Activated CD4-positive, alpha-beta memory T cell treated with anti-CD3 and anti-CD28 coated beads for 36 hours (primary cell): ENCODE measurements at regions not wholly inside any gene's neighbourhood (a gene's known extent, or its start where the extent isn't known, plus 50 kb on each side); places are given as distances from the start of the nearest gene placed in this dataset.

Experiments
- CTCF ChIA-PET: fragments of 350-600 bp; sonication (Branson Sonifier 250); formaldehyde crosslinking; loops from one replicate; lab custom pipeline; 2021; ENCODE audit warnings: antibody characterized with exemption, inconsistent platforms; lab: Charles Lee
- POLR2A ChIA-PET: fragments of 350-600 bp; sonication (Branson Sonifier 250); formaldehyde crosslinking; loops from one replicate; lab custom pipeline; 2021; ENCODE audit warnings: antibody characterized with exemption; lab: Charles Lee
- DNase-seq: peaks from one replicate; pipeline ENCODE4 v3.0.0-alpha.2; 2020
- H3K27ac Mint-ChIP-seq: one replicate; pipeline ENCODE4 v1.8.0; 2021; ENCODE audit warnings: mixed read lengths
- H3K27me3 Mint-ChIP-seq: one replicate; pipeline ENCODE4 v1.8.0; 2021; ENCODE audit warnings: mixed read lengths
- H3K36me3 Mint-ChIP-seq: one replicate; pipeline ENCODE4 v1.8.0; 2021; ENCODE audit warnings: mixed read lengths
- H3K4me1 Mint-ChIP-seq: one replicate; pipeline ENCODE4 v1.8.0; 2021; ENCODE audit warnings: low read depth, mixed read lengths
- H3K4me3 Mint-ChIP-seq: one replicate; pipeline ENCODE4 v1.8.0; 2021; ENCODE audit warnings: mild to moderate bottlenecking, mixed read lengths
- H3K9me3 Mint-ChIP-seq: one replicate; pipeline ENCODE4 v1.8.0; 2021; ENCODE audit warnings: mixed read lengths
- intact Hi-C: fragments of 100-400 bp; cut with micrococcal nuclease; formaldehyde crosslinking; loops from one replicate; pipeline ENCODE4 v1.15.1; 2023

GRCh38 chr12:69129017-69129416 is 110.4 kb upstream of the CPSF6 start:
- Mint-ChIP-seq H3K4me3 (no peak overlapping the region), H3K27ac (no peak overlapping the region), H3K36me3 (no peaks in the 10 kb centered on the region), H3K27me3 (peaks cover 2% of the 10 kb centered on the region), H3K9me3 (no peaks in the 10 kb centered on the region), H3K4me1 (no peaks in the 10 kb centered on the region)
- intact Hi-C loops: no loop called here
- ChIA-PET CTCF (no interaction called here), POLR2A (no interaction called here)
- DNase-seq: no peak

GRCh38 chr12:69129564-69129963 is 109.8 kb upstream of the CPSF6 start:
- H3K4me3 Mint-ChIP-seq: no peak overlapping the region
- CTCF ChIA-PET: no interaction called here
- no peaks in the 10 kb centered on the region for H3K36me3 Mint-ChIP-seq
- peaks cover 4% of the 10 kb centered on the region for H3K27me3 Mint-ChIP-seq
- H3K4me1 Mint-ChIP-seq: no peaks in the 10 kb centered on the region
- DNase-seq: no peak
- H3K27ac Mint-ChIP-seq: no peak overlapping the region
- POLR2A ChIA-PET: no interaction called here
- intact Hi-C loops: no loop called here
- H3K9me3 Mint-ChIP-seq: no peaks in the 10 kb centered on the region

- Mint-ChIP-seq H3K9me3 (no peaks in the 10 kb centered on the region), H3K36me3 (no peaks in the 10 kb centered on the region), H3K4me3 (no peak overlapping the region), H3K27me3 (peaks cover 4% of the 10 kb centered on the region), H3K27ac (no peak overlapping the region), H3K4me1 (no peaks in the 10 kb centered on the region)
- no peak for DNase-seq
- intact Hi-C loops: no loop called here
- POLR2A ChIA-PET: no interaction called here
- CTCF ChIA-PET: no interaction called here
Observed at GRCh38 chr12:69130064-69130463, 109.3 kb upstream of the CPSF6 start.

- Mint-ChIP-seq H3K4me1 (no peaks in the 10 kb centered on the region), H3K27me3 (peaks cover 4% of the 10 kb centered on the region), H3K9me3 (no peaks in the 10 kb centered on the region), H3K27ac (no peak overlapping the region), H3K4me3 (no peak overlapping the region), H3K36me3 (no peaks in the 10 kb centered on the region)
- ChIA-PET CTCF (no interaction called here), POLR2A (no interaction called here)
- intact Hi-C loops: no loop called here
- no peak for DNase-seq
Observed at GRCh38 chr12:69131077-69131476, 108.3 kb upstream of the CPSF6 start.

- H3K4me1 Mint-ChIP-seq: no peaks in the 10 kb centered on the region
- peaks cover 26% of the 10 kb centered on the region for H3K9me3 Mint-ChIP-seq
- POLR2A ChIA-PET: no interaction called here
- H3K27me3 Mint-ChIP-seq: peaks cover 21% of the 10 kb centered on the region
- intact Hi-C loops: no loop called here
- no peak overlapping the region for H3K27ac Mint-ChIP-seq
- H3K36me3 Mint-ChIP-seq: peaks cover 13% of the 10 kb centered on the region
- DNase-seq: no peak
- H3K4me3 Mint-ChIP-seq: no peak overlapping the region
- CTCF ChIA-PET: no interaction called here
Observed at GRCh38 chr12:69136931-69137613, 102.3 kb upstream of the CPSF6 start.

- DNase-seq: no peak
- Mint-ChIP-seq H3K9me3 (peaks cover 26% of the 10 kb centered on the region), H3K27ac (no peak overlapping the region), H3K4me3 (no peak overlapping the region), H3K4me1 (no peaks in the 10 kb centered on the region), H3K36me3 (peaks cover 13% of the 10 kb centered on the region), H3K27me3 (peaks cover 18% of the 10 kb centered on the region)
- POLR2A ChIA-PET: no interaction called here
- intact Hi-C loops: no loop called here
- CTCF ChIA-PET: no interaction called here
Observed at GRCh38 chr12:69141074-69141473, 98.3 kb upstream of the CPSF6 start.

- no peak overlapping the region for H3K27ac Mint-ChIP-seq
- no peaks in the 10 kb centered on the region for H3K9me3 Mint-ChIP-seq
- intact Hi-C loops: no loop called here
- POLR2A ChIA-PET: no interaction called here
- H3K36me3 Mint-ChIP-seq: no peaks in the 10 kb centered on the region
- H3K4me1 Mint-ChIP-seq: peaks cover 4% of the 10 kb centered on the region
- H3K27me3 Mint-ChIP-seq: no peaks in the 10 kb centered on the region
- CTCF ChIA-PET: interaction anchor here (1.7 kb wide), 1 partner anchor 105 kb away, joined by 3 read pairs; no protein-coding TSS in a partner anchor
- no peak overlapping the region for H3K4me3 Mint-ChIP-seq
- DNase-seq: no peak
Observed at GRCh38 chr12:69149270-69149669, 90.1 kb upstream of the CPSF6 start.

- intact Hi-C loops: loop anchor here (10.0 kb wide), 1 partner anchor 285 kb away; no protein-coding TSS in a partner anchor
Observed at GRCh38 chr12:69150083-69150795, 89.1 kb upstream of the CPSF6 start.

GRCh38 chr12:69150796-69151127 is 88.6 kb upstream of the CPSF6 start:
- H3K4me3 Mint-ChIP-seq: no peak overlapping the region
- intact Hi-C loops: loop anchor here (10.0 kb wide), 1 partner anchor 286 kb away; no protein-coding TSS in a partner anchor
- no peak for DNase-seq
- H3K36me3 Mint-ChIP-seq: no peaks in the 10 kb centered on the region
- no peak overlapping the region for H3K27ac Mint-ChIP-seq
- POLR2A ChIA-PET: no interaction called here
- peaks cover 14% of the 10 kb centered on the region for H3K4me1 Mint-ChIP-seq
- no peaks in the 10 kb centered on the region for H3K27me3 Mint-ChIP-seq
- CTCF ChIA-PET: no interaction called here
- H3K9me3 Mint-ChIP-seq: no peaks in the 10 kb centered on the region

More at GRCh38 chr12:69150083-69150795, 89.1 kb upstream of the CPSF6 start:
- Mint-ChIP-seq H3K9me3 (no peaks in the 10 kb centered on the region), H3K4me3 (no peak overlapping the region), H3K36me3 (no peaks in the 10 kb centered on the region), H3K4me1 (peaks cover 14% of the 10 kb centered on the region), H3K27ac (no peak overlapping the region), H3K27me3 (no peaks in the 10 kb centered on the region)
- ChIA-PET CTCF (interaction anchor here (0.8 kb wide), 1 partner anchor 104 kb away, joined by 4 read pairs; no protein-coding TSS in a partner anchor), POLR2A (no interaction called here)
- DNase-seq: no peak

GRCh38 chr12:69151254-69151764 is 88.1 kb upstream of the CPSF6 start:
- CTCF ChIA-PET: interaction anchor here (0.8 kb wide), 1 partner anchor 103 kb away, joined by 4 read pairs; no protein-coding TSS in a partner anchor
- Mint-ChIP-seq H3K9me3 (no peaks in the 10 kb centered on the region), H3K4me1 (peaks cover 15% of the 10 kb centered on the region), H3K27me3 (no peaks in the 10 kb centered on the region), H3K27ac (no peak overlapping the region), H3K4me3 (no peak overlapping the region), H3K36me3 (no peaks in the 10 kb centered on the region)
- POLR2A ChIA-PET: no interaction called here
- intact Hi-C loops: loop anchor here (10.0 kb wide), 1 partner anchor 287 kb away; no protein-coding TSS in a partner anchor
- DNase-seq: no peak

- Mint-ChIP-seq H3K4me3 (no peak overlapping the region), H3K27ac (no peak overlapping the region), H3K9me3 (no peaks in the 10 kb centered on the region), H3K36me3 (no peaks in the 10 kb centered on the region), H3K4me1 (peaks cover 22% of the 10 kb centered on the region), H3K27me3 (no peaks in the 10 kb centered on the region)
- ChIA-PET CTCF (interaction anchor here (0.7 to 8.8 kb wide), 20 partner anchors 10 to 484 kb away, joined by 3 to 178 read pairs (median 3); partner anchors contain the start of gene CCT2), POLR2A (no interaction called here)
- intact Hi-C loops: loop anchor here (1.0 to 10.0 kb wide), 5 partner anchors 97 to 483 kb away; no protein-coding TSS in a partner anchor
- DNase-seq: peak; percentile 85
Observed at GRCh38 chr12:69154585-69155363, 84.6 kb upstream of the CPSF6 start.
